Forelimb muscle (tissue), 1 donor: ENCODE measurements at regions not wholly inside any gene's neighbourhood (a gene's known extent, or its start where the extent isn't known, plus 50 kb on each side); places are given as distances from the start of the nearest gene placed in this dataset.
"Not testable (repeated sequence)": the region's sequence is repeated elsewhere in the genome, so short reads cannot be mapped to it uniquely, and the experiment has no call there.

ENCODE experiments used
- DNase-seq: peaks from one replicate; pipeline ENCODE4 v3.0.0-alpha.2; 2013; ENCODE audit warnings: low read depth

- no peak for DNase-seq
Observed at GRCh38 chr16:51261919-51262318, 110.8 kb upstream of the SALL1 start.

GRCh38 chr16:51255349-51255972, 104.4 kb upstream of the SALL1 start:
- no peak for DNase-seq

DNA sequence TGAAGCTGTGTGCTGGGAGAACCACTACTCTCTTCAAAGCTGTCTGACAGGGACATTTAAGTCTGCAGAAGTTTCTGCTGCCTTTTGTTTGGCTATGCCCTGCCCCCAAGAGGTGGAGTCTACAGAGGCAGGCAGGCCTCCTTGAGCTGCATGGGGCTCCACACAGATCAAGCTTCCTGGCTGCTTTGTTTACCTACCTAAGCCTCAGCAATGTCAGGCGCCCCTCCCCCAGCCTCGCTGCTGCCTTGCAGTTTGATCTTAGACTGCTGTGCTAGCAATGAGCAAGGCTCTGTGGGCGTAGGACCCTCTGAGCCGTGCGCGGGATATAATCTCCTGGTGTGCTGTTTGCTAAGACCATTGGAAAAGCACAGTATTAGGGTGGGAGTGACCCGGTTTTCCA, 103.3 kb upstream of the SALL1 start:
- DNase-seq = not testable (repeated sequence)

DNA sequence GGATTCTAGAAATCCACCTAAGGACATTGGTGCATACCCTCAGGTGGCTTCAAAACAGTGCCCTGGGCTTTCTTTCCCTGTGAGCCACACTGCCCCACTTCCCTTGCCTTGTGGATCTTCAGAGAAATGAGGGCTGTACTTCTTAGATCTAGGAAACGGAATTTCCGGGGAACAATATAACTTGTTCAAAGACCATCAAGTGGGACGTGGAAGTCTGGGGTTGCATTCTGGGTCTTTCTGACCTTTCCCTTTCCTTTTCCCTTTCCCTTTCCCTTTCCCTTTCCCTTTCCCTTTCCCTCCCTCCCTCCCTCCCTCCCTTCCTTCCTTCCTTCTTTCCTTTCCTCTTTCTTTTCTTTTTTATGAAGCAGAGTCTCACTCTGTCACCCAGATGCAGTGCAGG, 97.1 kb upstream of the SALL1 start:
- DNase-seq = no peak

GRCh38 chr16:51245658-51245995, 94.6 kb upstream of the SALL1 start:
- no peak for DNase-seq

DNA sequence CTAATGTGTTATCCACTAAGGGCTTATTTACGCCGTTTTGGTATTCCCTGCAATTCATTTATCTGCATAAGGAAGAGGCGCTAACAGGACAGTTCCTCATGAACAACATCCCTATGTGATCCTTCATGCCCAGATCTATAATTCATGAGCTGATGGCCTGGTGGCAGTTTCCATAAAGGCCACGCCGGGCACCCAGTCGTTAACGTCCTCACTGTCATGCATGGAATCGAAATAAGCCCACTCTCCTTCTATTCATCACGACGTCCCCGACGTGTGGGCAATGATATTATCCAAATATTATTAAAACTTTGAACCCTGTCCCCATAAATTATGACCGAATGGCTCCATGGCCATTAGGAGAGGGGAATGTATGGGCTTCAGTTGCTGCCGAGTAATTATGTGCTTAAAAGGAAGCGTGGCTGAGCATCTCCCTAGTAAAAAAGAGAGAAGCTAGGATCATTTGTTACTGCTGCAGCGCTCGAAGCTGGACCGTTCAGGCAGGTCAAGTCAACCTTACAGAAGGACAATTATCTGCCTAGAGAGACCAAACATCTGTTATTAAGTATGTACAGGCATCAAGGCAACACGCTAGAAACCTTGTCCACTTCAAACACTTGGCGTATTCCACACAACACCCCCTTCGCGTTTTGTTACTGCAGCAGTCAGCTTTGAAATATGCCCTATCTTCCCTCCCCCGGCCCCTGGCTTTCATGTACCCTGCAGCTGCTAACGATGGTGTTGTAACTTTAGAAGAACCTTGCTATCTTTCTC, 94.0 kb upstream of the SALL1 start:
- DNase-seq = no peak

- DNase-seq = no peak
Observed at GRCh38 chr16:51243936-51244436, 92.9 kb upstream of the SALL1 start.

DNA sequence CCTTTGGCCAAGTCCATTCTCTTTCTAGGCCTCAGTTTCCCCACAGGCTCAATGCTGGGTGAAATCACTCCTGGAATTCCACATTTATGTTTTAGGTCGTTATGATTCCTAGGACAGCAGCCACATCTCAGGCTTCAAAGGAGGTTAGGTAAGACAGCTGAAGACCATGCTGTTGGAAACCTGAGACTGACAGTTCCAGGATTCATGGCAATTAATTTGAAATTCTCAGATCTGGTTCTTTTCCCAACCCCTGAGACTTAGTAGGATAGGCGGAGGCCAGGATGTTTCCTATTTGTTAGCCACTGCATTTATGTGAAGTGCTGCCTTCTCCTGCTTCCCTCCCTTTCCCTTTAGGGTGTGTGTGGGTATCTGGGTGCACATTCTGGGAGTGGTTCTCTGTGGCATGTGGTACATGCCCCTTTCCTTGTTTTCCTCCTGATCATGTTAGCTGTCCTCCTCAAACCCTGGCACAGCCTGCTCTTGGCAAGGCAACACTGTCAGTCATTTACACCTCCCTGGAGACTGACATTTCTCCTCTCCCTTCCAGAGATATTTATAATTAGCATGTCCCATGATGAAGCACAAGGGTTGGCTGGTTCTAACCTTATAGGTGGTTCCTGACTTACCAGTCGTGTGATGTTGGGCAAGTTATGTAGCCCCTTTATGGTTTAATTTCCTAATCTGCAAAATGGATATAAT, 91.4 kb upstream of the SALL1 start:
- DNase-seq = no peak

DNA sequence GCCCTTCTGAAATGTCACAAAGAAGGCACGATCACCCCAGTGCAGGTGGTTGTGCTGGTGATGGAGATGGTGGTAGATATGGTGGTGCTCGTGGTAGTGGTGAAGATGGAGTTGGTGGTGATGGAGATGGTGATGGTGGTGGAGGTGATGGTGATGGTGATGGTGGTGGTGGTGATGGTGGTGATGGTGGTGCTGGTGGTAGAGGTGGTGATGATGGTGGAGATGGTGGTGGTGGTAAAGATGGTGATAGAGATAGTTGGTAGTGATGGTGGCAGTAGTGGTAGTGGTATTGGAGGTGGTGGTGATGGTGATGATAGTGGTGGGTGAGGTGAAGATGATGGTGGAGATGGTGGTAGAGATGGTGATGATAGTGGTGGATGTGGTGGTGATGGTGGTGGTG, 88.1 kb upstream of the SALL1 start:
- no peak for DNase-seq

- no peak for DNase-seq
Observed at GRCh38 chr16:51237861-51238378, 86.8 kb upstream of the SALL1 start.

DNA sequence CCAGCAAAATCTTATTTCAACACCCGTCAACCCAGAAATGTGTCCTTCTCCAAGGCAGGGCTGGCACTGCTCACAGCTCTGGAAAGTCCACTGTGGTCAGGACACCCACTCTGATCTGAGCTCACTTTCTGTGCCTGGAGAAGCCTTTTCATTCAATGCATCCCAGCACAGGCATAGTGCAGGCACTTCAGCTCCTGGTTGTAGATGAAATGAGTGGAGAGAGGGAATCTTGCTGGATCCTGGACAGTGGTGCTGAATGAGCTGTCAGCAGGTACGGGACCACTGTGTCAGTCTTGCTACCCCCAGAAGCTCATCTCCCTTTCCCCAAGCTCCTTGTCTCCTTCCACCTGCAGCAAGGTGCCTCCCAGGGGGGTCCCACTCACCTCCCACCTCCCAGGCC, 86.1 kb upstream of the SALL1 start:
- DNase-seq = no peak

DNA sequence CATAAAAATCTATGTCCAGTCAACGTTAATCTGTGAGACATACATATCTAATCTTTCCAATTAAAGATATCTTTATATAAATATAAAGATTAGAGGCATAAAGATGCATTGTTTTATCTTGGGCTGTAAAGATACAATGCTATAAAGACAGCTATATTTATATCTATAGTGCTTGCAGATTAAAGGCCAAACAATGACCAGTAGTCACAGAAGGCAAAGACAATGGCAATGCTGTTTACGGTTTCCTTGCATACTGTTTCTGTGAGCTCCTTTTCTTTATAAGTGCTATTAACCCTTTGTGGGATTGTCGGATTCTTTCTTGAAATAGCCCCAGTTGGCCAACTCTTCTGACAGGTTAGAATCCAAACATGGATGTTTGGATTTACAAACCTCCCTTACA, 85.5 kb upstream of the SALL1 start:
- no peak for DNase-seq

DNA sequence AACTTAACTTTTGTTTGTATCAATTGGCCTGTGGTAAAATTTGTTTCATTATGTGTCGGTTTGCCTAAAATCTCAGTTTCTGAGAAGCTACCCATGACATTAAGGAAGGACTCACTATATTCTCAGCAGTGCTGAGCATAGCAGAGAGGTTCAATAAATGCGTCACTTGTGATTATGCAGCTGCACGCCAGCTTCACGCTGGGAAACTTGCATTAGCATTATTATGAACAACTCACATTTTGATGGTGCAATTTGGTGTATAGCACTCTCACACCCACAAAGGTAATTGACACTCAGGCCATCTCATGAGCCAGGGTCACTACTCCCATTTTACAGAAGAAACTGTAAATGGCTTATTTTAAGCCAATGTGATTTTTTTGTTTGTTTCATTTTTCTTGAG, 80.6 kb upstream of the SALL1 start:
- no peak for DNase-seq

- DNase-seq = not testable (repeated sequence)
Observed at GRCh38 chr16:51230035-51230434, 79.0 kb upstream of the SALL1 start.

DNA sequence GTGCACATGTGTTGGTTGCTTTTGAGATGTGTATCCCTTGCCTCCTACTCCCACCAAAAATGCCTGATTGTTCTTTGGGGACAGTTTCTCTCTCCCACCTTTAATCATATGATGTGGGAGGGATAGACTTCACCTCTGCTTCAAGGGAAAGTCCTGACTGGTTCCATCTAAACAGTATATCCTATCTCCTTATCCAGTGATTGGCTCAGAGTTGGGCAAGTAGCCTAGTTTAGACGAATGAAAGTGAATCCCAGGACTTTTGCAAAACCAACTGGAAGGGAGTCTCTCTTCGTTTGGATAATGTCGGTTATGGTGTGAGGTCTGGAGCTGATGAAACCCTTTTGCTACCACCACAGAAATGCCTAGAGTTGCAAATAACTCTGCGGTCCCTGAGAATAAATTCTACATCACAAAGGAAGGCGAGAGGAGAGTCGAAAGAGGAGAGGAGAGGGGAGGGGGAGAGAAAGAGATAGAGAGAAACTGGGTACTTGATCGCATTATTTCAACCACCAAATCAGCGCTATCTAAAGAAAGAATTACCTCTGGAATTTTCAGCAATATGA, 77.1 kb upstream of the SALL1 start:
- no peak for DNase-seq

GRCh38 chr16:51225878-51226277, 74.8 kb upstream of the SALL1 start:
- DNase-seq = no peak

GRCh38 chr16:51224317-51224716, 73.2 kb upstream of the SALL1 start:
- DNase-seq = no peak

DNA sequence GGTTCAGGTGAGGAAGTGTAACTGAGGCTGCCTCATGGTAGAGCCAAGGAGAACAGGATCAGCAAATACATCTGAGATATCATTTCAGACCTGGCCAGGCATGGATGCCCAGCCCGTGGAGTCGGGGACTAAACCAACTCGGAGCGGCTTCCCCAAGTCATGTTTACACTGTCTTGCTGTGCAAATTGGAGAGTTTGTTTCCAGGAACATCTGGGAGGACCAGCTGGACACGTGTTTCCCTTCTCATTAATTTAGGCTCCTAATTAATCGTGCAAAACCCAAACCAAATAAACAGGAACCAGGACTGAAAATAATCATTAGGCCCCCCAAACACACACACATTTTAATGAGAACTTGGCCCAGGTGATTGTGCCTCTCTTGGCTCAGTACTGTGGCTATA, 70.9 kb upstream of the SALL1 start:
- no peak for DNase-seq

DNA sequence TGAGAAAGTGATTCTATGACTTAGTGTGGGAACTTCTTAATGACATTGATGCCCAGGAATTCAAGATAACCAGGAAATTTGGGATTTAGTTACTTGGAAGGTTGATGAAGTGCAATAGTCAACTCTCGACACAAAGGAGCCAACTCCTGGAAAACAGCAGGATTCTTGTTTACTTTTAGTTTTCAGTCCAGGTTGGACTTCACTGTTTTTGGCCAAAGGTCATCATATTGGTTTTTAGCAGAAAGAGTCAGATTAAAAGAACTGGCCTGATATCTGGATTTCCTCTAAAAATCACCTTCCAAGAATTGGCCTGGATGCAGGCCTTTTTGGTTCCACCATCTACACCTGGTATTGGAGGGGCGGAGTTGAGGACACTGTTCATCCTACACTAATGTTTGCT, 60.1 kb upstream of the SALL1 start:
- DNase-seq = no peak

DNA sequence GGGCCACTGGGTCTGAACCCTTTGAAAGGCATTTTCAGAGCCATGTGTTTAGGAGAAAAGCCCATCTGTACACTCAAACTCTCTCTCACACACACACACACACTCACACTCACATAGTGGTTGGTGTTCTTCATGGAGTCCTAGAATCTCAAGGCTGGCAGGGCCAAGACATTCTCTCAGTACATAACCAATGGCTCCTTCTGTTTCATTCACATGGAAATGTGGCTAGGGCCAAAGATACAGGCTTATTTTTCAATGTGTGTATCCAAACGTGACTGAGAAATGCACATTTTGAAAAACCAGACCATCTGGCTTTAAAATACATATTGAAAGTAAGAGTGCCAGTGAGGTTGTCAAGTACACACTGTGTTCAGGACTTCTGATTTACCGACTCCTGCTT, 59.0 kb upstream of the SALL1 start:
- DNase-seq = no peak

DNA sequence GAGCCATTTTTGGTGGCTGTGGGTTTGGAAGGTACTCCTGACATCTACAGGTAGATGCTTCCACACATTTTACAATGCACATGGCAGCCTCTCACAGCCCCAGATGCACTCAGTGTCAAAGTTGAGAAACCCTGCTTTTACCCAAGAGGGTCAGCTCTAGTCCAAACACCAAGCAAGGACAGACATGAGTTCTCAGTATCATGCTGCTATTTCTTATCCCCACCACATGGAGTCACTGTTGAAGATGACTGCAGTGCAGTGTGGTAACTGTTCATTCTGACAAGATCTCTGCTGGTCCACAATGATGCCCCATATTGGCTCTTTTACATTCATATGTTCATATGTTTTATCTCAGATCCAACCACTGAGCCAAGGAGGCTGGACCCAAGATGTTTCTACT, 50.5 kb upstream of the SALL1 start:
- DNase-seq = no peak
